Brain microvascular endothelial cell (primary cell): ENCODE measurements at regions not wholly inside any gene's neighbourhood (a gene's known extent, or its start where the extent isn't known, plus 50 kb on each side); places are given as distances from the start of the nearest gene placed in this dataset.

Experiments
- DNase-seq: peaks from one replicate; pipeline ENCODE4 v3.0.0-alpha.2; 2020
- H3K27ac ChIP-seq: fragments of 250-450 bp; sonication (Bioruptor Pico); 2 replicates; pipeline ENCODE4 v1.5.1; 2020; ENCODE audit warnings: mild to moderate bottlenecking, moderate library complexity
- H3K27me3 ChIP-seq: fragments of 250-450 bp; sonication (Bioruptor Pico); replicated peaks from 2 replicates; pipeline ENCODE4 v1.5.1; 2020; ENCODE audit warnings: mild to moderate bottlenecking
- H3K36me3 ChIP-seq: fragments of 250-450 bp; sonication (Bioruptor Pico); replicated peaks from 2 replicates; pipeline ENCODE4 v1.5.1; 2020; ENCODE audit warnings: mild to moderate bottlenecking
- H3K4me3 ChIP-seq: 2 replicates; pipeline ENCODE4 v1.5.1; 2011; ENCODE audit warnings: low read depth, mild to moderate bottlenecking, control low read depth, low read length, moderate library complexity
- CTCF ChIP-seq: IDR thresholded peaks from 2 replicates; pipeline ENCODE4 v1.5.1; 2011; ENCODE audit warnings: low read depth, mild to moderate bottlenecking, moderate library complexity, low read length, control low read depth, inconsistent platforms; ENCODE audit errors: missing control alignments
- in situ Hi-C: cut with HindIII; loops from 2 replicates; pipeline ENCODE4 v1.10.0; 2017; ENCODE audit warnings: low sequenced_read_pairs, low pct_ligation_motif_present

- no peak for TF ChIP-seq CTCF
- Histone ChIP-seq H3K36me3 (no peaks in the 10 kb centered on the region), H3K27me3 (no peaks in the 10 kb centered on the region), H3K4me3 (no peak overlapping the region), H3K27ac (no peak overlapping the region)
- in situ Hi-C loops, result no loop called here
- no peak for DNase-seq
Measured at GRCh38 chr2:8534386-8534728, 147.5 kb upstream of the ID2 start.

- no peak for DNase-seq
- no peak overlapping the region for H3K27ac ChIP-seq
- TF ChIP-seq CTCF, result no peak
- H3K27me3 ChIP-seq, result no peaks in the 10 kb centered on the region
- no peaks in the 10 kb centered on the region for H3K36me3 ChIP-seq
- in situ Hi-C loops, result no loop called here
- H3K4me3 ChIP-seq, result no peak overlapping the region
Measured at GRCh38 chr2:8534729-8535468, 147.0 kb upstream of the ID2 start.

GRCh38 chr2:8535469-8535795 is 146.4 kb upstream of the ID2 start:
- no peak for TF ChIP-seq CTCF
- in situ Hi-C loops, result no loop called here
- DNase-seq, result no peak
- H3K36me3 ChIP-seq, result no peaks in the 10 kb centered on the region
- no peak overlapping the region for H3K4me3 ChIP-seq
- no peaks in the 10 kb centered on the region for H3K27me3 ChIP-seq
- H3K27ac ChIP-seq, result no peak overlapping the region

- DNase-seq, result no peak
- no peak for TF ChIP-seq CTCF
- no peak overlapping the region for H3K4me3 ChIP-seq
- in situ Hi-C loops, result no loop called here
- H3K27ac ChIP-seq, result no peak overlapping the region
- H3K27me3 ChIP-seq, result no peaks in the 10 kb centered on the region
- no peaks in the 10 kb centered on the region for H3K36me3 ChIP-seq
Measured at GRCh38 chr2:8535821-8536685, 145.8 kb upstream of the ID2 start.

- Histone ChIP-seq H3K27me3 (no peaks in the 10 kb centered on the region), H3K36me3 (no peaks in the 10 kb centered on the region), H3K4me3 (no peak overlapping the region), H3K27ac (no peak overlapping the region)
- in situ Hi-C loops, result no loop called here
- no peak for TF ChIP-seq CTCF
- DNase-seq, result no peak
Measured at GRCh38 chr2:8536686-8537561, 144.9 kb upstream of the ID2 start.
